Sigmoid colon (tissue), 4 donors: ENCODE measurements at regions not wholly inside any gene's neighbourhood (a gene's known extent, or its start where the extent isn't known, plus 50 kb on each side); places are given as distances from the start of the nearest gene placed in this dataset.

Experiments used
- CTCF ChIP-seq, 4 experiments: fragments of 450-650 bp in 3 of 4; fragments of 200-600 bp in 1 of 4; IDR thresholded peaks; one replicate each; pipeline ENCODE4 v1.5.1; 2016 to 2019; ENCODE audit warnings: antibody characterized with exemption in 4 of 4, mild to moderate bottlenecking in 3 of 4, moderate library complexity in 2 of 4
- EP300 ChIP-seq, 4 donors: sonication (generic); formaldehyde crosslinking; IDR thresholded peaks; one replicate each; pipeline ENCODE4 v1.6.1; 2017; ENCODE audit warnings: antibody characterized with exemption in 4 of 4
- POLR2A ChIP-seq, 2 donors: fragments of 450-650 bp; IDR thresholded peaks; one replicate each; pipeline ENCODE4 v1.6.1; 2016; ENCODE audit warnings: antibody characterized with exemption in 2 of 2, mild to moderate bottlenecking in 2 of 2, moderate library complexity in 2 of 2

- TF ChIP-seq CTCF (IDR thresholded peaks at IDR 0.05) (no peak), POLR2A (IDR thresholded peaks at IDR 0.05) (no peak), EP300 (IDR thresholded peaks at IDR 0.05) (no peak)
These were observed 111.3 kb downstream of the SETD4 start for GRCh38 chr21:35948982-35949381.
